ENCODE measurements at regions not wholly inside any gene's neighbourhood (a gene's known extent, or its start where the extent isn't known, plus 50 kb on each side); places are given as distances from the start of the nearest gene placed in this dataset.
"Not testable (repeated sequence)": the region's sequence is repeated elsewhere in the genome, so short reads cannot be mapped to it uniquely, and the experiment has no call there.

- DNase-seq, result no peak
Observed at GRCh38 chr2:142756430-142756829, 121.0 kb upstream of the KYNU start.

GRCh38 chr2:142755191-142755590 is 122.3 kb upstream of the KYNU start:
- DNase-seq, result no peak

- DNase-seq, result no peak
Observed at GRCh38 chr2:142754182-142754581, 123.3 kb upstream of the KYNU start.

GRCh38 chr2:142750858-142751257 is 126.6 kb upstream of the KYNU start:
- DNase-seq, result no peak

GRCh38 chr2:142748559-142749099 is 128.8 kb upstream of the KYNU start:
- no peak for DNase-seq

- no peak for DNase-seq
Observed at GRCh38 chr2:142745691-142746090, 131.8 kb upstream of the KYNU start.

GRCh38 chr2:142742371-142743214 is 134.9 kb upstream of the KYNU start:
- DNase-seq, result no peak

- no peak for DNase-seq
Observed at GRCh38 chr2:142741764-142742269, 135.6 kb upstream of the KYNU start.

GRCh38 chr2:142734770-142735169 is 142.7 kb upstream of the KYNU start:
- DNase-seq, result no peak

GRCh38 chr2:142734231-142734630 is 143.2 kb upstream of the KYNU start:
- no peak for DNase-seq

GRCh38 chr2:142729814-142730213 is 147.7 kb upstream of the KYNU start:
- not testable (repeated sequence) for DNase-seq

GRCh38 chr2:142727821-142728478 is 149.5 kb upstream of the KYNU start:
- not testable (repeated sequence) for DNase-seq

GRCh38 chr2:142725386-142725785 is 152.1 kb upstream of the KYNU start:
- DNase-seq, result no peak

- no peak for DNase-seq
Observed at GRCh38 chr2:142724713-142725349, 152.6 kb upstream of the KYNU start.

- DNase-seq, result no peak
Observed at GRCh38 chr2:142724186-142724585, 153.3 kb upstream of the KYNU start.

- no peak for DNase-seq
Observed at GRCh38 chr2:142723236-142723635, 154.2 kb upstream of the KYNU start.

GRCh38 chr2:142722569-142722968 is 154.9 kb upstream of the KYNU start:
- DNase-seq, result no peak

GRCh38 chr2:142722086-142722485 is 155.4 kb upstream of the KYNU start:
- DNase-seq, result no peak

GRCh38 chr2:142721015-142721414 is 156.4 kb upstream of the KYNU start:
- no peak for DNase-seq

GRCh38 chr2:142718576-142719155 is 158.8 kb upstream of the KYNU start:
- DNase-seq, result no peak

- no peak for DNase-seq
Observed at GRCh38 chr2:142716463-142717242, 160.8 kb upstream of the KYNU start.

GRCh38 chr2:142714600-142714999 is 162.9 kb upstream of the KYNU start:
- no peak for DNase-seq

All from 8988T (cell line).